ENCODE measurements at regions not wholly inside any gene's neighbourhood (a gene's known extent, or its start where the extent isn't known, plus 50 kb on each side); places are given as distances from the start of the nearest gene placed in this dataset.
"Not testable (repeated sequence)": the region's sequence is repeated elsewhere in the genome, so short reads cannot be mapped to it uniquely, and the experiment has no call there.

DNA sequence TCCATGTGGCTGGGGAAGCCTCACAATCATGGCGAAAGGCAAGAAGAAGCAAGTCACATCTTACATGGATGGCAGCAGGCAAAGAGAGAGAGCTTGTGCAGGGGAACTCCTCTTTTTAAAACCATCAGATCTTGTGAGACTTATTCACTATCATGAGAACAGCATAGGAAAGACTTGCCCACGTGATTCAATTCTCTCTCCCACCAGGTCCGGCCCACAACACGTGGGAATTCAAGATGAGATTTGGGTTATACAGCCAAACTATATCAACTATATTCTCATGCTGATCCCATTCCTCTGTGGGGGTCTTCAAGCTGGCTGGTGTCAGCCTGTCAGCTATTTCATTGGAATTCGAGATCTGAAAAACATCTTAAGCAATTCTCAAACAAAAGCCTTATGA lies 56.7 kb upstream of the RBM24 start:
- not testable (repeated sequence) for TF ChIP-seq POLR2A, CTCF (IDR thresholded peaks at IDR 0.05)

Data from thyroid gland (tissue), 4 donors.